ENCODE measurements at regions not wholly inside any gene's neighbourhood (a gene's known extent, or its start where the extent isn't known, plus 50 kb on each side); places are given as distances from the start of the nearest gene placed in this dataset.

GRCh38 chr4:141926406-141926805 lies 290.0 kb downstream of the IL15 start:
- DNase-seq, result no peak
- H3K9me3 ChIP-seq, result no peaks in the 10 kb centered on the region
- no peak for TF ChIP-seq POLR2A (IDR thresholded peaks at IDR 0.05)
- TF ChIP-seq CTCF (IDR thresholded peaks at IDR 0.05), result no peak
- no peaks in the 10 kb centered on the region for H3K27me3 ChIP-seq
- H3K36me3 ChIP-seq, result no peaks in the 10 kb centered on the region
- 32 to 38% methylated on average over 1 of the region's 1 CpG for WGBS, 2 donors
- H3K4me1 ChIP-seq, result no peaks in the 10 kb centered on the region
- H3K4me3 ChIP-seq (replicated peaks in 1 of 3), result no peak overlapping the region
- intact Hi-C loops (cut with DNase I), result no loop called here
- no peak overlapping the region for H3K27ac ChIP-seq

GRCh38 chr4:141932490-141932889 lies 296.1 kb downstream of the IL15 start:
- intact Hi-C loops (cut with DNase I), result no loop called here
- H3K9me3 ChIP-seq, result no peaks in the 10 kb centered on the region
- no peaks in the 10 kb centered on the region for H3K4me1 ChIP-seq
- TF ChIP-seq POLR2A (IDR thresholded peaks at IDR 0.05) (no peak), CTCF (IDR thresholded peaks at IDR 0.05) (no peak)
- no peak overlapping the region for H3K4me3 ChIP-seq (replicated peaks in 1 of 3)
- H3K27ac ChIP-seq, result no peak overlapping the region
- H3K36me3 ChIP-seq, result no peaks in the 10 kb centered on the region
- no peak for DNase-seq
- H3K27me3 ChIP-seq, result no peaks in the 10 kb centered on the region

- Histone ChIP-seq H3K4me1 (no peaks in the 10 kb centered on the region), H3K36me3 (no peaks in the 10 kb centered on the region), H3K9me3 (no peaks in the 10 kb centered on the region), H3K4me3 (replicated peaks in 1 of 3) (no peak overlapping the region), H3K27ac (no peak overlapping the region), H3K27me3 (no peaks in the 10 kb centered on the region)
- 93 to 95% methylated on average over 1 of the region's 1 CpG for WGBS, 2 donors
- intact Hi-C loops (cut with DNase I), result no loop called here
- DNase-seq, result no peak
- TF ChIP-seq CTCF (IDR thresholded peaks at IDR 0.05) (no peak), POLR2A (IDR thresholded peaks at IDR 0.05) (no peak)
Measured at GRCh38 chr4:141933978-141934377, 297.6 kb downstream of the IL15 start.

- WGBS, 2 donors, result 84 to 87% methylated on average over 2 of the region's 2 CpGs
- TF ChIP-seq POLR2A (IDR thresholded peaks at IDR 0.05), result no peak
- no peak for TF ChIP-seq CTCF (IDR thresholded peaks at IDR 0.05)
- intact Hi-C loops (cut with DNase I), result no loop called here
- Histone ChIP-seq H3K27ac (no peak overlapping the region), H3K36me3 (no peaks in the 10 kb centered on the region), H3K27me3 (no peaks in the 10 kb centered on the region), H3K4me1 (no peaks in the 10 kb centered on the region), H3K9me3 (no peaks in the 10 kb centered on the region), H3K4me3 (replicated peaks in 1 of 3) (no peak overlapping the region)
- no peak for DNase-seq
Measured at GRCh38 chr4:141955696-141956095, 319.3 kb downstream of the IL15 start.

- intact Hi-C loops (cut with DNase I), result no loop called here
- 93 to 95% methylated on average over 4 of the region's 4 CpGs for WGBS, 2 donors
Measured at GRCh38 chr4:141957416-141957815, 321.0 kb downstream of the IL15 start.

More at GRCh38 chr4:141957416-141957815, 321.0 kb downstream of the IL15 start:
- no peaks in the 10 kb centered on the region for H3K27me3 ChIP-seq
- no peak for DNase-seq
- no peaks in the 10 kb centered on the region for H3K36me3 ChIP-seq
- H3K27ac ChIP-seq, result no peak overlapping the region
- no peak overlapping the region for H3K4me3 ChIP-seq (replicated peaks in 1 of 3)
- H3K4me1 ChIP-seq, result no peaks in the 10 kb centered on the region
- TF ChIP-seq POLR2A (IDR thresholded peaks at IDR 0.05), result no peak
- TF ChIP-seq CTCF (IDR thresholded peaks at IDR 0.05), result no peak
- no peaks in the 10 kb centered on the region for H3K9me3 ChIP-seq
